ENCODE measurements at regions not wholly inside any gene's neighbourhood (a gene's known extent, or its start where the extent isn't known, plus 50 kb on each side); places are given as distances from the start of the nearest gene placed in this dataset.

DNA sequence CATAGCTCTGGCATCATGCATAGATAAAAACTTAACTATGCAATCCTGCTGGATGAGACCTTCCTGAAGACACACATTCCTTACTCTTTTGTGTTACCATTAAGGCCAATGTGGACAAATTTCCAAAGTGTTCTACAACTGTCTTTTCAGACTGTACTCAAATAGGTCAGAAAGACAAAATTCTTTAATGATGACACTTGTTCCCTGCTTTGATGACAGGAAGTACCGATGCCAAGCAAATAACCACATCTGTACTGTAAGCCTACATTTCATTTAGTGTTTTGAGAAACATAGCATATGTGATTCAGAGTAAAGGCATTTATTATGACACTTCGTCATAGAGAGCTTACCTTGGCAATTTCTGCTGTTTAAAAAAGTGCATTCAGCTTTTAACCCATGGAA is 55.0 kb downstream of the PMAIP1 start:
- intact Hi-C loops (cut with DNase I, micrococcal nuclease) = no loop called here
- DNase-seq (no peak), ATAC-seq (no peak)

DNA sequence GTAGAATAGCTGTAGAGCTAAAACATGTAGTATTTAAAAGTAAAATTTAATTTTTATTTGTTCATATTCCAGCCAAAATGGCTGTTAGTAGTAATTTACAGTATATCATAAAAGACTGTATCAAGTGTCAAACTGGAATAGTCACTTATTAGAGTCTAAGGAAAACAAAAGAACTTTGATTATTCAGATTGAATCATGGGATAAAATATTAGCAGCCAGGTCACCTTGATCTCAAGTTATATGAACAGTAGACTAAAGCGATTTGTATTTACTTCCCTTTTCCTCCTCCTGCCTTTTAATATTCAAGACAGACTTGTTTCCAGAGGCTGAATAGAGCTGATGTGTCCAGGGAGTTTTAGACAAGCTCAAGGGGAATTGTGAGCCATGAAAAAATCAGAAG is 54.4 kb downstream of the PMAIP1 start:
- no peak for ATAC-seq
- no peak for DNase-seq
- intact Hi-C loops (cut with DNase I, micrococcal nuclease) = no loop called here

Measured in left colon (tissue), 2 donors.